PFSK-1 (cell line): ENCODE measurements at regions not wholly inside any gene's neighbourhood (a gene's known extent, or its start where the extent isn't known, plus 50 kb on each side); places are given as distances from the start of the nearest gene placed in this dataset.

Experiments used
- POLR2AphosphoS5 ChIP-seq: IDR thresholded peaks from 2 replicates; pipeline ENCODE4 v1.6.1; 2012; ENCODE audit warnings: low read depth, mild to moderate bottlenecking, control low read depth, low read length, moderate library complexity
- SIN3A ChIP-seq: IDR thresholded peaks from 2 replicates; pipeline ENCODE4 v1.6.1; 2012; ENCODE audit warnings: mild to moderate bottlenecking, low read length, moderate library complexity, borderline replicate concordance; ENCODE audit not compliant: insufficient read depth
- TAF1 ChIP-seq: IDR thresholded peaks from 2 replicates; pipeline ENCODE4 v1.6.1; 2012; ENCODE audit warnings: low read length, control low read depth, borderline replicate concordance; ENCODE audit not compliant: insufficient read depth

DNA sequence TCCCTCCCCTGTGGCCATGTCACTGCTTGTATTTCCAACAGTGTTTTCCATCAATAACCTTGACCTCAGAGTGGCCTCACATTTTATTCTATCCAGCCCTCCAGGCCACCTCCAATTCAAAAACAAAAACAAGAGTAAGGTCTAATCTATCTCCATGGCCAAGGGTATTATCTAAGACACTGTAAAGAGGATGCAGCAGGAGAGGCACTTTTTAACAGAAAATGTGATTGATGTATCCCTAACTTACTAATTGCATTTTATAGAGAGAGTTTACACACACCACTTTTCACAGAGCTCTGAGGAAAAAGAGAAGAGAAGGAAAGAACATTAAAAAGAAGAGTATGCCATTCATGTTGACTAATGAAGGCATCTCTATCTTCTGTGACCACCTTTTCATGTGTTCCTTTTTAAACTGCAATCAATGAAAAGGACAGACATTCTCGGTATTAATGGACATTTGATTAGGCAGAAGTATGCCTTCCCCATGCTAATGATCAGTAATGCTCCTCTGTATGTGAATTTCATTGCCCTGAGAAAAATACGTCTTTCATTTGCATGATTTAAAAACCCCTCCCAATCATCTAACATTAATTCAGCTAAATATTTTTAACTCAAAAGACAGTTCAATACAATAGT is 653.3 kb upstream of the POU3F3 start:
- TF ChIP-seq SIN3A (no peak), TAF1 (no peak), POLR2AphosphoS5 (no peak)
